PC-3 (cell line): ENCODE measurements at regions not wholly inside any gene's neighbourhood (a gene's known extent, or its start where the extent isn't known, plus 50 kb on each side); places are given as distances from the start of the nearest gene placed in this dataset.

Source experiments
- ATAC-seq: fragments of 200-7000 bp; cut with Tn5 transposase; 2 replicates; pipeline ENCODE4 v1.9.1; 2020; ENCODE audit warnings: mild to moderate bottlenecking, moderate library complexity
- BruUV-seq: library from RNA; stranded (reverse); fragments of 400-500 nt; replicated peaks from 2 replicates; lab custom pipeline; 2021; lab: Mats Ljungman, UMichigan
- CTCF ChIA-PET: fragments of 300-600 bp; sonication (Branson Sonifier 250); formaldehyde crosslinking; loops from one replicate; lab custom pipeline; 2022; ENCODE audit warnings: antibody characterized with exemption; lab: Charles Lee
- POLR2A ChIA-PET: fragments of 300-600 bp; sonication (Branson Sonifier 250); formaldehyde crosslinking; loops from one replicate; lab custom pipeline; 2022; ENCODE audit warnings: antibody characterized with exemption; ENCODE audit not compliant: unreplicated experiment; lab: Charles Lee
- DNase-seq: peaks from one replicate; pipeline ENCODE4 v3.0.0-alpha.2; 2015
- H2AFZ ChIP-seq: fragments of 300-600 bp; sonication (generic); 2 replicates; pipeline ENCODE4 v1.6.0; 2016; ENCODE audit warnings: antibody characterized with exemption, low read length
- H3F3A ChIP-seq: fragments of 300-600 bp; sonication (generic); one replicate; pipeline ENCODE4 v1.6.0; 2017; ENCODE audit warnings: antibody characterized with exemption, low read length, control low read depth, mild to moderate bottlenecking; ENCODE audit not compliant: unreplicated experiment
- H3K27ac ChIP-seq: fragments of 300-600 bp; sonication (generic); 2 replicates; pipeline ENCODE4 v1.5.1; 2016; ENCODE audit warnings: mild to moderate bottlenecking, low read length
- H3K27me3 ChIP-seq: fragments of 300-600 bp; sonication (generic); 2 replicates; pipeline ENCODE4 v1.6.1; 2016; ENCODE audit warnings: low read length, mixed read lengths
- H3K36me3 ChIP-seq: fragments of 300-600 bp; sonication (generic); 2 replicates; pipeline ENCODE4 v1.6.1; 2016; ENCODE audit warnings: low read depth, mixed run types, low read length, mixed read lengths
- H3K4me1 ChIP-seq: fragments of 300-600 bp; sonication (generic); 2 replicates; pipeline ENCODE4 v1.5.1; 2016; ENCODE audit warnings: low read length; ENCODE audit not compliant: insufficient read depth
- H3K4me2 ChIP-seq: fragments of 300-600 bp; sonication (generic); 2 replicates; pipeline ENCODE4 v1.6.0; 2016; ENCODE audit warnings: low read length
- H3K4me3 ChIP-seq: fragments of 300-600 bp; sonication (generic); 2 replicates; pipeline ENCODE4 v1.5.1; 2016; ENCODE audit warnings: mild to moderate bottlenecking, low read length, mixed read lengths
- H3K79me2 ChIP-seq: fragments of 300-600 bp; sonication (generic); 2 replicates; pipeline ENCODE4 v1.6.1; 2017; ENCODE audit warnings: low read length, mixed read lengths
- H3K9ac ChIP-seq: fragments of 300-600 bp; sonication (generic); 2 replicates; pipeline ENCODE4 v1.6.0; 2016; ENCODE audit warnings: mild to moderate bottlenecking, low read length
- H3K9me2 ChIP-seq: fragments of 300-600 bp; sonication (generic); replicated peaks from 2 replicates; pipeline ENCODE4 v1.6.1; 2016; ENCODE audit warnings: mixed run types, low read length, mixed read lengths
- H3K9me3 ChIP-seq: fragments of 300-600 bp; sonication (generic); 2 replicates; pipeline ENCODE4 v1.6.1; 2016; ENCODE audit warnings: low read length, mixed read lengths
- H4K20me1 ChIP-seq: fragments of 300-600 bp; sonication (generic); 2 replicates; pipeline ENCODE4 v1.6.1; 2016; ENCODE audit warnings: low read length, mixed read lengths
- EZH2 ChIP-seq: fragments of 300-600 bp; sonication (generic); IDR thresholded peaks from one replicate; pipeline ENCODE4 v1.6.1; 2017; ENCODE audit warnings: antibody characterized with exemption, mild to moderate bottlenecking, low read length; ENCODE audit not compliant: unreplicated experiment
- EZH2phosphoT487 ChIP-seq: fragments of 300-600 bp; sonication (generic); IDR thresholded peaks from 2 replicates; pipeline ENCODE4 v1.6.1; 2018; ENCODE audit warnings: mild to moderate bottlenecking, antibody characterized with exemption, low read length, borderline replicate concordance
- intact Hi-C: fragments of 100-400 bp; cut with micrococcal nuclease; formaldehyde crosslinking; loops from 2 replicates; pipeline ENCODE4 v1.9.0; 2023
- TF ChIP-seq, protein P1 (sequence below): fragments of 300-600 bp; sonication (generic); conservative IDR thresholded peaks from 2 replicates; pipeline ENCODE4 v1.5.1; 2017; ENCODE audit warnings: antibody characterized with exemption, low read depth, mild to moderate bottlenecking, low read length

DNA sequence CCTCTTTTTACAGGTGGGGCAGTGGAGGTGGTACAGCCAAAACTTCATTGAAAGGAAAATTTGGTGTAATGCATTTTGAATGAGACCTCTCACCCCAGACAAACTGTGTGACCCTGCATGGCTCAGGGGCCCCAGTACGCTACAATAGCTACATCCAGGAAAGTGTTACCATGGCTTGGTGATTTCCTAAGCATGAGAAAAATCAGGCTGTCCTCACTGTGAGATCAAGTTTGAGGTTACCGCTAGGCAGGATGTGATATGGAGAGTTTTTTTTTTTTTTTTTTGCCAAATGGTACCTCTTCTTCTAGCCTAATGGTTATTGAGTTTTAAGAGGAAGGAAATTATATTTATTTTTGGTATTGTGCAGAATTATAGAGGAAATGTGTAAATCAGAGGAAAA is 305.3 kb downstream of the CD83 start:
- H3K4me1 ChIP-seq, result no peaks in the 10 kb centered on the region
- H3K9me3 ChIP-seq, result no peaks in the 10 kb centered on the region
- no peaks in the 10 kb centered on the region for H3K79me2 ChIP-seq
- no peak overlapping the region for H2AFZ ChIP-seq
- no peak overlapping the region for H3K4me2 ChIP-seq
- H3K9ac ChIP-seq, result no peak overlapping the region
- no peaks in the 10 kb centered on the region for H3K27me3 ChIP-seq
- DNase-seq, result no peak
- no peaks in the 10 kb centered on the region for H4K20me1 ChIP-seq
- H3F3A ChIP-seq, result no peaks in the 10 kb centered on the region
- ChIA-PET POLR2A (no interaction called here), CTCF (no interaction called here)
- BruUV-seq, result no TSS peak
- H3K36me3 ChIP-seq, result no peaks in the 10 kb centered on the region
- H3K27ac ChIP-seq, result no peak overlapping the region
- no peak for ATAC-seq
- no peak for TF ChIP-seq EZH2phosphoT487
- no peak for TF ChIP-seq EZH2
- TF ChIP-seq, protein P1, sequence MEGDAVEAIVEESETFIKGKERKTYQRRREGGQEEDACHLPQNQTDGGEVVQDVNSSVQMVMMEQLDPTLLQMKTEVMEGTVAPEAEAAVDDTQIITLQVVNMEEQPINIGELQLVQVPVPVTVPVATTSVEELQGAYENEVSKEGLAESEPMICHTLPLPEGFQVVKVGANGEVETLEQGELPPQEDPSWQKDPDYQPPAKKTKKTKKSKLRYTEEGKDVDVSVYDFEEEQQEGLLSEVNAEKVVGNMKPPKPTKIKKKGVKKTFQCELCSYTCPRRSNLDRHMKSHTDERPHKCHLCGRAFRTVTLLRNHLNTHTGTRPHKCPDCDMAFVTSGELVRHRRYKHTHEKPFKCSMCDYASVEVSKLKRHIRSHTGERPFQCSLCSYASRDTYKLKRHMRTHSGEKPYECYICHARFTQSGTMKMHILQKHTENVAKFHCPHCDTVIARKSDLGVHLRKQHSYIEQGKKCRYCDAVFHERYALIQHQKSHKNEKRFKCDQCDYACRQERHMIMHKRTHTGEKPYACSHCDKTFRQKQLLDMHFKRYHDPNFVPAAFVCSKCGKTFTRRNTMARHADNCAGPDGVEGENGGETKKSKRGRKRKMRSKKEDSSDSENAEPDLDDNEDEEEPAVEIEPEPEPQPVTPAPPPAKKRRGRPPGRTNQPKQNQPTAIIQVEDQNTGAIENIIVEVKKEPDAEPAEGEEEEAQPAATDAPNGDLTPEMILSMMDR, result no peak
- H3K9me2 ChIP-seq, result no peaks in the 10 kb centered on the region
- no peak overlapping the region for H3K4me3 ChIP-seq
- intact Hi-C loops, result no loop called here

DNA sequence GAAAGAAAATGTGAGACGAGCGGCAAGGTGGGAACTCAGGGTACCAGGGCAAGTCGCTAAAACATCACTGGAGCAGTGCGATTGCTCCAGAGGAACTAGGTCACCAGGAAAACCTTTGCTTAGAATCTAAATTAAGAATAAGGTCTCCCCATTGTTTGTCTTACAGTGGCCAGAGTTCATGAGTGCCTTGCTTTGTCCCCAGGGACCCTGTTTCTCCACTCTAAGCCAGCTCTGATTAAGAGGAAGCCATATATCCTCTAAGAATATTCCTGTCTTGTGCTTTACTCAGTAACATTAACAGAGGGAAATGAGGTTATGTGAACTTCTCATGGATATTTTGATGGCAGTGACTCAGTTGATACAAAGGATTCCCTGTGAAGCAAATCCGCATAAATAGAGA is 305.8 kb downstream of the CD83 start:
- no TSS peak for BruUV-seq

DNA sequence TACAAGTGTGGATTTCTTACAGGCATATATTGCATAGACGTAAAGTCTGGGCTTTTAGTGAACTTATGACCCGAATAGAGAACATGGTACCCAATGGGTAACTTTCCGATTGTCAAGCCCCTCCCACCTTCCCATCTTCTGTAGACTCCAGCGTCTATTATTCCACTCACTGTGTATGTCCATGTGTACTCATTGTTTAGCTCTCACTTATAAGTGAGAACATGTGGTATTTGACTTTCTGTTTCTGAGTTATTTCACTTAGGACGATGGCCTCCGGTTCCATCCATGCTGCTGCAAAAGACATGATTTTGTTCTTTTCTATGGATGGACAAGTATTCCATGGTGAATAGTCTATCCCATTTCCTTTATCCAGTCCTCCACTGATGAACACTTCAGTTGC is 306.4 kb downstream of the CD83 start:
- ATAC-seq (no peak), DNase-seq (no peak)
- no peak overlapping the region for H2AFZ ChIP-seq
- TF ChIP-seq EZH2phosphoT487 (no peak), EZH2 (no peak)
- TF ChIP-seq, protein P1, result no peak
- H3K4me3 ChIP-seq, result no peak overlapping the region
- no peaks in the 10 kb centered on the region for H4K20me1 ChIP-seq
- H3K27ac ChIP-seq, result no peak overlapping the region
- H3F3A ChIP-seq, result no peaks in the 10 kb centered on the region
- no peaks in the 10 kb centered on the region for H3K9me3 ChIP-seq
- no peak overlapping the region for H3K4me2 ChIP-seq
- no peaks in the 10 kb centered on the region for H3K27me3 ChIP-seq
- no peaks in the 10 kb centered on the region for H3K79me2 ChIP-seq
- no peak overlapping the region for H3K9ac ChIP-seq
- intact Hi-C loops, result no loop called here
- POLR2A ChIA-PET, result no interaction called here
- no peaks in the 10 kb centered on the region for H3K4me1 ChIP-seq
- BruUV-seq, result no TSS peak
- no peaks in the 10 kb centered on the region for H3K36me3 ChIP-seq
- H3K9me2 ChIP-seq, result no peaks in the 10 kb centered on the region
- CTCF ChIA-PET, result no interaction called here

More for the DNA sequence above, 305.8 kb downstream of the CD83 start:
- Histone ChIP-seq H3K9ac (no peak overlapping the region), H3K27me3 (no peaks in the 10 kb centered on the region), H3F3A (no peaks in the 10 kb centered on the region), H2AFZ (no peak overlapping the region), H3K79me2 (no peaks in the 10 kb centered on the region), H3K36me3 (no peaks in the 10 kb centered on the region), H4K20me1 (no peaks in the 10 kb centered on the region), H3K4me3 (no peak overlapping the region), H3K9me2 (no peaks in the 10 kb centered on the region), H3K27ac (no peak overlapping the region), H3K4me2 (no peak overlapping the region), H3K4me1 (no peaks in the 10 kb centered on the region), H3K9me3 (no peaks in the 10 kb centered on the region)
- ATAC-seq, result no peak
- intact Hi-C loops, result no loop called here
- ChIA-PET CTCF (no interaction called here), POLR2A (no interaction called here)
- TF ChIP-seq EZH2phosphoT487, result no peak
- no peak for TF ChIP-seq EZH2
- TF ChIP-seq, protein P1, result no peak
- DNase-seq, result no peak
